LHCN-M2 (cell line): ENCODE measurements at regions not wholly inside any gene's neighbourhood (a gene's known extent, or its start where the extent isn't known, plus 50 kb on each side); places are given as distances from the start of the nearest gene placed in this dataset.
A peak's percentile ranks its signal among the peaks of the same experiment; 100 is the strongest.
"Not testable (repeated sequence)": the region's sequence is repeated elsewhere in the genome, so short reads cannot be mapped to it uniquely, and the experiment has no call there.

Experiments
- DNase-seq: peaks from one replicate; pipeline ENCODE4 v3.0.0-alpha.2; 2012; ENCODE audit warnings: low read depth

- DNase-seq: no peak
Measured at GRCh38 chr7:148514236-148514635, 76.3 kb upstream of the C7orf33 start.

GRCh38 chr7:148515237-148515636 is 75.3 kb upstream of the C7orf33 start:
- DNase-seq: no peak

GRCh38 chr7:148515728-148516695 is 74.6 kb upstream of the C7orf33 start:
- no peak for DNase-seq

GRCh38 chr7:148519386-148519785 is 71.2 kb upstream of the C7orf33 start:
- DNase-seq: not testable (repeated sequence)

GRCh38 chr7:148521271-148521670 is 69.3 kb upstream of the C7orf33 start:
- DNase-seq: no peak

DNA sequence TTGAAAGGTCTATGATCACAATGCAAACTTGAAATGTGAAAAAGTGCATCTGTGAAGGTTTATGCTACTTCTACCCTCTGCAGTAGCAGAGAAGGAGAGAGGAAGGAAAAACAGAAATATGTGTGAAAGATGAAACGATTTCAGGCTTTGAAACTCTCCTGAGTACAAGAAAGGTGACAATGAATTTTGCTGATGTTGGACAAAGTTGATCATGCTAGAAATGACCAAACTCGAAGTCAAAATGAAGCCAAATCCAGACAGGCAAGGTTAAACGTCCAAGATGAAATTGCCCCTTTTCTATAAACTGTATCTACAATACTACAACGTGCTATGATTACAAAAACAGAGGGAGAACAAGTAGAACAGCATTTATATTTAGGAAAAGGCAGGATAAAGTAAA is 67.0 kb upstream of the C7orf33 start:
- DNase-seq: no peak

GRCh38 chr7:148524479-148525224 is 65.9 kb upstream of the C7orf33 start:
- DNase-seq: no peak

DNA sequence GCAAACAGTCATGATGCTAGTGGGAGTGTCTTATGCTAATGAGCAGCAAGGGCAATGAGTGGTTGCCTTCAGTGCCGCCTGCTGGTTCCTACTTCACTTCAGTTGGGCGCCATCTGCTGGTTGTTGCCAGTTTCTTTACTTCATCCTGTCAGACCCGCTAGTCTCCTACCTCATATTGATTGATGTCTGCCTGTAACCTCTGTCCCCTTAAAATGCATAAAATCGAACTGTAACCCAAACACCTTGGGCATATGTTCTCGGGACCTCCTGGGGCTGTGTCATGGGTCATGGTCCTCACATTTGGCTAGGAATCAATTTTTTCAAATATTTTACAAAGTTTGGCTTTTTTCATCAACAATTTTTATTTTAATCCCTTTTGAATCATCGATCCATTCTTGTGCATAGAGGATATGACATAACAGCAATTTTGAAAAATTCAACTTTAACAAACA is 62.8 kb upstream of the C7orf33 start:
- peak; percentile 77 for DNase-seq

GRCh38 chr7:148535217-148535616 is 55.3 kb upstream of the C7orf33 start:
- no peak for DNase-seq

DNA sequence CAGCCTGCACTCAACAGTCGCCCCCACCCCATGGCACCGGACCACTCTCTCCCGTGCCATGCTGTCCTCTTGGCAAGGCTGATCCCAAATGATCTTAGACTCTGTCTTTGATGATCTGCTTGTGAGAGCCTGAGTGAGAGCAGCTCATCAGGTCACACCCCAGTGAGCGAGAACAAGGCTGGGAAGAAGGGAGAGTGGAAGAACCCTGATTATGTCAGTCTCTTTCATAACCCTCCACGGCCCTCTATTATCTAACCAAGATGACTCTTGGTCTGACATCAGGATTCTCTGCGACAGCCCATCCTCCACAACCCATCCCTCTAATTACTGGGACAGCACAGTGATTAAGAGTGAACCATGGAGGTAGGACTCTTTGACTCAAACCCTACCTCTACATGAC is 53.1 kb upstream of the C7orf33 start:
- no peak for DNase-seq

DNA sequence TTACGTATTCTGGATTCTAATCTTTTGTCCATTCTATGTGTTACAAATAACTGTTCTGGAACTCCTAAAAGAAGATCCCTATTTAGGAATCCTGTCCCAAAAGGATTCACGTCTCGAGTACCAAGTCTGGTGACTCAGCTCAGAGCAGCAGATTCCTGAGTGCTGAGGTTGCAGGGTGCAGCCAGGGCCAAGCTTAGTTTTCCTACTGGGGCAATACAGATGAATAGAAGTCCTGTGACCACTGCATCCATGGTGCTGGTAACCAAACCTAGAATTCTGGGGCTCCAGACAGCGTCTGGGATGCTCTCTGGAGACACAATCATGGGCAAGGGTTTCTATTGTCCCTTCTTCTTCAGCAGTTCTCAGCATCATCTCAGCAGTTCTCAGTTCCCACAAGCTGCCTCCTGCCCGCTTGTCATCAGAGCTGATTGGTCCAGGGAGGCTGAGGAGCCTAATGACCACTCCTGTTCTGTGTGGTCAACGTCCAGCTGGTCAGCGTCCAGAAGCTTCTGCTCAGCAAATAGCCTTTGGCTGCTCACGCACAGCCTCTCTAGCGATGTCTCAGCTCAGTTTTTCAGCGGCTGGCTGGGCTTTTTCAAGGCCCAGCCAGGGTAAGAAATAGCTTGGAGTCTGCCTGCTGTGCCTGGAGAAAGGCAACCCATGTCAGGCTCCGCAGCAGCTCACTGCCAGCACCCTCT is 50.4 kb upstream of the C7orf33 start:
- peak; percentile 80 for DNase-seq
